ENCODE measurements at regions not wholly inside any gene's neighbourhood (a gene's known extent, or its start where the extent isn't known, plus 50 kb on each side); places are given as distances from the start of the nearest gene placed in this dataset.
"Not testable (repeated sequence)": the region's sequence is repeated elsewhere in the genome, so short reads cannot be mapped to it uniquely, and the experiment has no call there.

DNA sequence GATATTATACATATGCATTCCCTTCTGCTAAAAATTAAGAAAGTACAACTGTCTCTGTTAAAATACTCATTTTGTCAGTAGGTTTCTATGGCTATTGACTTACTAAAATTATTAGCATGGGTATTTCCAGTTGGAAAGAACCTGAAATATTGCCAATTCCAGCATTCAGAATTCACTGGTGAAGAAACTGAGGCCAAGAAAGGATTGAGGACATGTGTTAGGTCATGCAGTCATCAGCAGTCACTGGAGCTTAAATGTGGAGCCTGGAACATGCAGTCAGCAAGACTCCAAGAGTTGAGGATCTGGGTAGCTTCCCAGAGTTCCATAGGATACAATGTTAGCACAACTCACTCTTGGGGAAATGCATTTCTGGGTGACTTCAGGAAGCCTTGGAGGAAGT, 1335.6 kb downstream of the AACS start:
- DNase-seq = no peak

GRCh38 chr12:126404293-126404881, 1339.2 kb downstream of the AACS start:
- no peak for DNase-seq

DNA sequence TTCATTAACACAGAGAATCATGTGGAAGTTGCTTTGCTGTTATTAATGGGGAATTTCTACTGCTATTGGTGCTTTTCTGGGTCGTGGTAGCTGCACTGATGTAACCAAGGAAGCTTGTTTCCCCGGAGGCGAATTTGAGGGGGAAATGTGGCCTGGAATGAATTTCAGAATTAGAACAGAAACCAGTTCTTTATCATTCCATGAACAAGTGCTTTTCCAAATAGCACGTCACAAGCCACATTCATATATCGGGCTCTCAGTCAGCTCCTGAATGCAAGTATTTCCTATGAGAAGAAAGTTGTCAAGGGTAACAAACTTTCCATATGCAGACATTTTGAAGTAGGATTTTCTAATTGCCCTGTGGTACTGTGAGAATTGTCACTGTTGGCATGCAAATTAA, 1353.2 kb downstream of the AACS start:
- DNase-seq = no peak

DNA sequence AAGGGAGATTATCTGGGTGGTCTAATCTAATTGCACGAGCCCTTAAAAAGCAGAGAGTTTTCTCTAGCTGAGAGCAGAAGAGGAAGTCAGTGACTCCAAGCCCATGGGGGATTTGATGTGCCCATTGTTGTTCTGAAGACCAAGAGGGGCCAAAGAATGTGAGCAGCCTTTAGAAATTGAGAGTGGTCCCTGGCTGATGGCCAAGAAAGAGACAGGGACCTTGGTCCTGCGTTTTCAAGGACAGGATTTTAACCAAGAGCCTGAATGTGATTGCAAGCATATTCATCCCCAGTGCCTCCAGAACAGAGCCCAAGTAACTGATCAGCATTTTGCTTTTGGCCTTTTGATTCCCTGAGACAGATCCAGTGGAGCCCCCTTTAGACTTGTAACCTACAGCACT, 1353.9 kb downstream of the AACS start:
- no peak for DNase-seq

DNA sequence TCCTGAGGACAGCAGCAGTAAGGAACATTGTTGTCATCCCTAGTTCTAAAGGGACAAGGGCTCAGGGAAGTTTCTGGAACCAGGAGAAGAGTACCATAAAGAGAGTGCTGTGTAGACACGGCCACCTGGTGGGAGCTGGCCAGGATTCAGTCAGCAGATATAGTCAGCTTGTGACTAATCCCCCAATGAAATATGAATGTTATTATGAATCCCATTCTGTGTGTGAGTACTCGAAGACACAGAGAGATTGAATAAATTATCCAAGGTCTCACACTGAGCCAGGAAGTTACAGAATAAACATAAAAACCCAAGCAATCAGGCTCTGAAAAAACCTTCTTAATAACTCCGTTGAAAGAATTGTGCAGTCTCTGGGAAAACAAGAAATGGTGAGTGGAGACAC, 1359.5 kb downstream of the AACS start:
- DNase-seq = no peak

DNA sequence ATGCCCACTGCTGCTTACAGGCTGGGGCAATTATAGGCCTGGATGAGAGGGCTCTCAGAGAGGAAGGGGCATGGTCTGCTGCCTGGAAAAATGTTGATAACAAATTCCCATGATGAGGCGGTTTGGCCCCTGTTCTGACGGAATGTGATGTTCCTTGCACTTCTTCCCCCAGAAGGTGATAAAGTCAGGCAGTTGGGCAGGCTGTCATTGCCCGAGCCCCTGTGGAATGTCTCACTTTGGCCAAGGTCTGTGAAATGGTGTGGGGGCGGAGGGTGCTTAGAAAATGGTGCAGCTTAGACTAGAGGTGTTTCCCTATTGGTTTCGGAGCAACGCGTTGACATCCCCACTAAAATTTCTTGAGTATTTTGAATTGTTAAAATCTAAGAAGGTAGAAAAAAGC, 1360.0 kb downstream of the AACS start:
- DNase-seq = no peak

- no peak for DNase-seq
Measured at GRCh38 chr12:126428769-126429168, 1363.5 kb downstream of the AACS start.

DNA sequence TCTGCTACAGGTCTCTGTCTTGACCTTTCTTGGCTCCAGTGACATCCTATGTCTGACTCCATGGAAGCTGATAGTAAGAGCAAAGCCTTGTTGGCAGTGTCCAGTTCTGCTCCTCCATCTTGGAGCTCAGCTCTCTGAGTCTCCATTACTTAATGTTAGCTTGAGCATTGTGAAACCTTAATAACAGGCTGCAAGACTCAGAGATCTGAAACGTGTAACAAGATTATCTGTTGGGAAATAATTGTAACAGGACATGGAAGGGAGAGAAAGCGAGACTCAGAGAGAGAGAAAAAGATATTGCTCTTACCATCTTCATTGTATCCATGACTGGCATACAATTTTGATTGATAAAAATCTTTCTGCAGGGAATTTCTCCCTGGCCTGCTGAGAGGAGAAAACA, 1365.7 kb downstream of the AACS start:
- DNase-seq = no peak

DNA sequence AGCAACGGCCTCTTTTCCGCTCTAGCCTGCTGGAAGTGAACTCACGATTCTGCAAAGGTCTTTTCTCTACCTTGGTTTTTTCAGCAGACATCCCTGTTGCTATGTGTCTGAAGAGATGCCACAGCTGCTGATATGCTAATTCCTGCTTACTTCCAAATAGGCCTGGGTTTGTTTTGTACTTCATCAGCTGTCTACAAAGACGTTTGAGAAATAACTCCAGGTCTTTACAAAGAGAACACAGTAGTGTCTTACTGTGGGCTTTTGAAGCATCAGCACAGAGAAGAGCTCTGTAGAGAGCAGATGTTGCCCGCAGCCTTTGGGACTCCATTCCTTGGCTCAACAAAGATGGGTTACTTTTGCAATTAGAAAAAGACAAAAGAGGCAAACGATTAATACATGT, 1366.5 kb downstream of the AACS start:
- DNase-seq = no peak

GRCh38 chr12:126432780-126433179, 1367.5 kb downstream of the AACS start:
- DNase-seq = no peak

DNA sequence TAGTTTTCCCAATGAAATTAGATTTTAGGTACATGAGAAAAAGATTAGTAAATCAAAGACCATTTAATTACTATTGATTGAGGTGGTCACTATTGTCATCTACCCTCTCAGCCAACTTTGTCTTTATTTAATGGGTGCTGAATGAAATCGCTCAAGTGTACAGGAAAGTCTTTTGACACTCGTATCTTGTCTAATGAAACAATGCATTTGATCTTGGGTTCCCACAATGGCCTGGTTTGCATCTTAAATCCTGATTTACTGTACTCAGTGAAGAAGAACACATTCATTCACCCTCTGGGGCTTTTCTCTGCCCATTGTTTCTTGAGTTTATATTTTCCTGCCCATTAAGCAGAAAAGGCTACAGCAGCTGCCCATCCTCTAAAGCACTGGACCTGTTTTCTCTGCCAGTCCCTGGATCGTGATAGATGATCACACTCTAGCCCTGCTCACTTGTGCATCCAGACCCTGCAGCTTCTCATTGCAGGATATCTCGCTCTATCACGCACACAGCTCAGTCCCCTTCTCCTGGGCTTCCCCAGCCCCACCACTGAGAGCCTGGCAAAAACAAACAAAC, 1369.3 kb downstream of the AACS start:
- no peak for DNase-seq

DNA sequence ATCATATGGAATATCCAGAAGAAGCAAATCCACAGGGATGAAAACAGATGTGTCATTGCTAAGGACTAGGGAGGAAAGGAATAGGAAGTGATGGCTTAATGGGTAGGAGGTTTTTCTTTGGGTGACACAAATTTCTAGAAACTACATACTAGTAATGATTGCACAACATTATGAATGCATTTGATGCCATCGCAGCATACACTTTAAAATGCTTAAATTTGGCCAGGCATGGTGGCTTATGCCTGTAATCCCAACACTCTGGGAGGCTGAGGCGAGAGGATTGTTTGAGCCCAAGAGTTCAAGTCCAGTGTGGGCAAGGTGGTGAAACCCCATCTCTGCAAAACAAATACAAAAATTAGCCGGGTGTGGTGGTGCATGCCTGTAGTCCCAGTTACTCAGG, 1370.8 kb downstream of the AACS start:
- no peak for DNase-seq

DNA sequence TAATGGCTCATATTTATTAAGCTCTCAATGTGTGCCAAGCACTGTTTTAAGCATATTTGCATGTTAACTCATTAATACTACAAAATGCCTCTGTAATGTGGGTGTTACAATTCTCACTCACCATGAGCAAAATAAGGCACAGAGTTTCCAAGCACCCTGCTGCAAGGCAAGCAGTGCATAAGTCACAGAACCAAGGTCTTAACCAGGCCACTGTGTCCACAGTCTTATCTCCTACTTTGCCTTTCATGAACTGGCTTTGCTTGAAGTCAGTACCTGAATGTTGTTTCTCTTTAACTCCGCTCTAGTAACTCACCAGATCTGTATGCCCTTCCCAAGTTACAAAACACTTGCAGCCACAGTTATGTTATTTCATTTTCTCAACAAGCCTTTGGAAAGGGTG, 1372.7 kb downstream of the AACS start:
- no peak for DNase-seq

- DNase-seq = no peak
Measured at GRCh38 chr12:126443977-126444376, 1378.7 kb downstream of the AACS start.

DNA sequence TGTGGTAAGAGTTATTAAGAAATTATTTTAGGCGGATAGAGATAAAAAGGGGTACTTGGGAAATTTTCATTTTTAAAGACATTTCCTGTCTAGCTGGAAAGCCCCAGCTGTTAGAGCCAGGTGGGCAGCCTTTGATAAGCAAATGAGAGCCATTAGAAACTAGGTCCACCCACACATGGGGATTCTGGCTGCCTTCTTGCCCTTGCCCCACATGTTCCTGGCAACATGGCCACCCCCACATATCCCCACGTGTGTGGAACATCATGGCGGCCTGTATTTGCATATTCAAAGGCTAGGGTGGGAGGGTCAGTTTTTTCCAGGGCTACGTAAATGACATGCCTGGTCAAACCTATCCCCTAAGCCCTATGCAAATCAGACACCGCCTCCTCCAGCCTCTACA, 1382.1 kb downstream of the AACS start:
- DNase-seq = no peak

GRCh38 chr12:126451809-126452208, 1386.6 kb downstream of the AACS start:
- DNase-seq = no peak

DNA sequence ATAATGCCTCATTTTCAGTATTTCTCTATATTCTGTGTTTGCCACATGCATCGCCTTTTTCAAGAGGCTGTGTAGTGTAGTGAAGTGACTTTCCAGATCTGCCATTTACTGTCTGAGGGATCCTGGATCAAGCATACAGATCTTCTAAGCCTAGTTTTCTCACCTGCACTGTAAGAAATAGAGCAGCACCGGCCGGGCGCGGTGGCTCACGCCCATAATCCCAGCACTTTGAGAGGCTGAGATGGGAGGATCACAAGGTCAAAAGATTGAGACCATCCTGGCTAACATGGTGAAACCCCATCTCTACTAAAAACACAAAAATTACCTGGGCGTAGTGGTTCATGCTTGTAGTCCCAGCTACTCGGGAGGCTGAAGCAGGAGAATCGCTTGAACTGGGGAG, 1387.5 kb downstream of the AACS start:
- DNase-seq = not testable (repeated sequence)

- no peak for DNase-seq
Measured at GRCh38 chr12:126454581-126454980, 1389.3 kb downstream of the AACS start.

- DNase-seq = no peak
Measured at GRCh38 chr12:126457776-126458175, 1392.5 kb downstream of the AACS start.

DNA sequence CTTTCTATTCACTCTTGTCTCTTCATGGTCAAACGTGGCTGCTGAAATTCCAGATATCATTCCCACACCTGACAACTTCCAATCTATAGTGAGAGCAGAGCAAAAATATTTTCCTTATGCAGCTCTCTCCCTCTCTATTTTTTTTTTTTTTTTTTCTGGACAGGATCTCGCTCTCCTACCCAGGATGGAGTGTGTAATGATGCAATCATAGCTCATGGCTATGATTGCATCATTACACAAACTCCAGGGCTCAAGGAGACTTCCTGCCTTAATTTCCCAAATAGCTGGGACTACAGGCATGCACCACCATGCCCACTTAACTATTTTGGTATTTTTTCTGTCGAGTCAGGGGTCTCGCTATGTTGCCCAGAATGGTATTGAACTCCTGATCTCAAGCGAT, 1398.9 kb downstream of the AACS start:
- no peak for DNase-seq

DNA sequence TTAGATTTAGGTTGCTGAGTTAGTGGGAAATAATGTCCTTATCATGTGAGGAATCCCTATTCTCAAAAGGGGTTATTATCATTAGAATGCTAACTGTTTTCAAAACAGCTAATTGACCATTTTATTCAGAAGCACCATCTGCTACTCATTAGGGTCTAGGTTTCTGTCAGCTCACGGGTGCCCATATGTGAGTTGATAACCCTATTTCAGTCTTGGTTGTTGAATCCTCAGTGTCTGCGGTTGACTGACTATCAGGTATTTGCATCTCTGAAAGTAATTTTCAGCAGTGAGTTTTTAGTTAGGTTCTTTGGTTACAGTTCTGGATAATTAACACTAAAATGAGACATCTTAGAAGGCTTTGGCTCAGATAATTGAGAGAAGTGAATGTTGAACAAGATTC, 1404.0 kb downstream of the AACS start:
- DNase-seq = no peak

DNA sequence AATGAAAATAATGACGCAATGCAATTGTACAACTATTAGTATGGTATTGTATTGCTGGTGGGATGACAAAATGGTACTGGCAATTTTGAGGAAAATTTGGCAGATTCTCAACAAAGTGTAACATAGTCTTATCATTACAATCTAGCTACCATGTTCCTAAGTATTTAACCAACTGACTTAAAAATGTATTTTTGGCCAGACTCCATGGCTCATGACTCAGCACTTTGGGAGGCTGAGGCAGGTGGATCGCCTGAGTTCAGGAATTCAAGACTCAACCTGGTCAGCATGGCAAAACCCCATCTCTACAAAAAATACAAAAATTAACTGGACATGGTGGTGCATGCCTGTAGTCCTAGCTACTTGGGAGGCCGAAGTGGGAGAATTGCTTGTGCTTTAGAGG, 1409.5 kb downstream of the AACS start:
- no peak for DNase-seq

DNA sequence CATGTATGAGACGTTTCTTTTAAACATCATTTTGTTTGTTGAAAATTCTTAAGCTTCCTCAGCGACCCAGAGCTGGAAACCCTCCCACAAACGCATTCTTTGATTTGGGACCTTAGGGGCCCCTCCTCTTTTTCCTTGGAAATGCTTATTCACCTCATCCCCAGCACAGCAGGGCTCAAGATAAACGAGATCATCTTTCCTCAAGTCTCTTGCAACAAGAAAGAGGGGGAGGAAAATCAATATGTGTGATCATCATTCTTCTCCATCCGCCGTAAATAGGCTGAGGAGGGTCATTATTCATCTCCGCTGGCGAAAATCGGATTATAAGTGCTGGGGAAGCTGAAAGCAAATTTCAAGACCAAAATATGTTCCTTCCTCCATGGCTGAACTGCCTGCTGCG, 1415.2 kb downstream of the AACS start:
- DNase-seq = no peak

- DNase-seq = no peak
Measured at GRCh38 chr12:126481688-126482087, 1416.5 kb downstream of the AACS start.

DNA sequence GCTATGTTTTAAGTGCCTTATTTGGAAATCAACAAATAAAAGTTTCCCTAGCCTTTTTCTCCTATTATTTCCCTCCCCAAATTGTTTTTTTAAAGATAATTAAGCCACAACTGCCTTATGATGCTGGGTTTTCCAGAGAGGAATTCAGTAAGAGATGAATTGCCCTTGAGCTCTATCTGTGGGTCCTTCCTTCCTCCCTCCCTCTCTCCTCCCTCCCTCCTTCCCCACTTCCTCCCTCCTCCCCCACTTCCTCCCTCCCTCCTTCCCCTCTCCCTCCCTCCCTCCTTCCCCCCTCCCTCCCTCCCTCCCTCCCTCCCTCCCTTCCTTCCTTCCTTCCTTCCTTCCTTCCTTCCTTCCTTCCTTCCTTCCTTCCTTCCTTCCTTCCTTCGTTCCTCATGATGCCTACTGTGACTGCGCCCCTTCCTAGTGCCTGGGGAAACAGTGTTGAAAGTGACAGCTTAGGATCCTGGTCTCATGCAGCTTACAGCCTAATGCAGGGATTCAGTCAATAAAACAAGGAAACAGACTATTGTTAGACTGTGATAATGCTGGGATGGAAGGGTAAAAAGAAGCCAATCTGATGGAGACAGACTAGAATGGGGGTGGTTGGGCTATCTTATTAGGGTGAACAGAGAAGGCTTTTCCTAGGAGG, 1417.1 kb downstream of the AACS start:
- DNase-seq = no peak

Measured in COR-L47 (cell line).